WTC11 (cell line): ENCODE measurements at regions not wholly inside any gene's neighbourhood (a gene's known extent, or its start where the extent isn't known, plus 50 kb on each side); places are given as distances from the start of the nearest gene placed in this dataset.
A peak's percentile ranks its signal among the peaks of the same experiment; 100 is the strongest.

ENCODE experiments used
- ATAC-seq: fragments of 200-7000 bp; cut with Tn5 transposase; 2 replicates; pipeline ENCODE4 v1.10.0; 2021; ENCODE audit warnings: mild to moderate bottlenecking, moderate library complexity
- CTCF ChIA-PET: fragments of 300-600 bp; sonication (Branson Sonifier 250); formaldehyde crosslinking; loops from one replicate; lab custom pipeline; 2021; ENCODE audit warnings: antibody characterized with exemption; lab: Charles Lee
- POLR2A ChIA-PET: fragments of 350-600 bp; sonication (Branson Sonifier 250); formaldehyde crosslinking; loops from one replicate; lab custom pipeline; 2021; ENCODE audit warnings: antibody characterized with exemption; lab: Charles Lee
- DNase-seq: peaks from one replicate; pipeline ENCODE4 v3.0.0; 2021; ENCODE audit warnings: low spot score
- H3K27ac Mint-ChIP-seq: 2 replicates; pipeline ENCODE4 v1.8.0; 2021; ENCODE audit warnings: mixed read lengths
- H3K27me3 Mint-ChIP-seq: 2 replicates; pipeline ENCODE4 v1.8.0; 2021; ENCODE audit warnings: low read depth, mild to moderate bottlenecking, moderate library complexity, mixed read lengths
- H3K36me3 Mint-ChIP-seq: 2 replicates; pipeline ENCODE4 v1.8.0; 2021; ENCODE audit warnings: mixed read lengths
- H3K4me1 Mint-ChIP-seq: 2 replicates; pipeline ENCODE4 v1.8.0; 2022; ENCODE audit warnings: mixed read lengths
- H3K4me3 Mint-ChIP-seq: 2 replicates; pipeline ENCODE4 v1.8.0; 2021; ENCODE audit warnings: mild to moderate bottlenecking, moderate library complexity, mixed read lengths
- H3K9me3 Mint-ChIP-seq: 2 replicates; pipeline ENCODE4 v1.8.0; 2021; ENCODE audit warnings: mixed read lengths
- ATF2 ChIP-seq: sonication (generic); formaldehyde crosslinking; IDR thresholded peaks from 2 replicates; pipeline ENCODE4 v1.8.1; 2022; ENCODE audit warnings: low read depth, missing genetic modification reagents, borderline replicate concordance
- CDX4 ChIP-seq: fragments of 250-450 bp; sonication (Bioruptor Pico); IDR thresholded peaks from 2 replicates; pipeline ENCODE4 v1.9.0; 2021; ENCODE audit warnings: moderate library complexity, mild to moderate bottlenecking, inconsistent platforms, borderline replicate concordance
- CREB1 ChIP-seq: sonication (generic); formaldehyde crosslinking; IDR thresholded peaks from 2 replicates; pipeline ENCODE4 v1.8.0; 2023; ENCODE audit warnings: mild to moderate bottlenecking, missing genetic modification reagents
- CTCF ChIP-seq: fragments of 200-600 bp; IDR thresholded peaks from 2 replicates; pipeline ENCODE4 v1.8.0; 2022; ENCODE audit warnings: antibody characterized with exemption
- E2F5 ChIP-seq: sonication (generic); formaldehyde crosslinking; IDR thresholded peaks from 2 replicates; pipeline ENCODE4 v1.8.1; 2022; ENCODE audit warnings: mild to moderate bottlenecking, moderate library complexity, missing genetic modification reagents
- FOXP1 ChIP-seq: sonication (generic); formaldehyde crosslinking; IDR thresholded peaks from 2 replicates; pipeline ENCODE4 v1.8.0; 2022; ENCODE audit warnings: missing genetic modification reagents, mild to moderate bottlenecking, moderate library complexity, borderline replicate concordance
- FOXP4 ChIP-seq: sonication (generic); formaldehyde crosslinking; IDR thresholded peaks from 2 replicates; pipeline ENCODE4 v1.8.0; 2022; ENCODE audit warnings: mild to moderate bottlenecking, missing genetic modification reagents
- HMGXB4 ChIP-seq: sonication (generic); formaldehyde crosslinking; IDR thresholded peaks from 2 replicates; pipeline ENCODE4 v1.8.1; 2023; ENCODE audit warnings: mild to moderate bottlenecking, moderate library complexity, missing genetic modification reagents
- MLX ChIP-seq: sonication (generic); formaldehyde crosslinking; IDR thresholded peaks from 2 replicates; pipeline ENCODE4 v1.8.1; 2023; ENCODE audit warnings: mild to moderate bottlenecking, missing genetic modification reagents, moderate library complexity
- MXD4 ChIP-seq: fragments of 250-450 bp; sonication (Bioruptor Pico); IDR thresholded peaks from 2 replicates; pipeline ENCODE4 v1.8.0; 2021; ENCODE audit warnings: mild to moderate bottlenecking, moderate library complexity, borderline replicate concordance
- NR1H2 ChIP-seq: sonication (generic); formaldehyde crosslinking; IDR thresholded peaks from 2 replicates; pipeline ENCODE4 v1.9.0; 2021; ENCODE audit warnings: mild to moderate bottlenecking, moderate library complexity, missing genetic modification reagents
- OVOL2 ChIP-seq: fragments of 250-450 bp; sonication (Bioruptor Pico); IDR thresholded peaks from 2 replicates; pipeline ENCODE4 v1.9.0; 2021; ENCODE audit warnings: mild to moderate bottlenecking, borderline replicate concordance
- PREB ChIP-seq: sonication (generic); formaldehyde crosslinking; IDR thresholded peaks from 2 replicates; pipeline ENCODE4 v1.8.1; 2022; ENCODE audit warnings: mild to moderate bottlenecking, missing genetic modification reagents, moderate library complexity, borderline replicate concordance
- RORB ChIP-seq: fragments of 250-450 bp; sonication (Bioruptor Pico); IDR thresholded peaks from 2 replicates; pipeline ENCODE4 v1.9.0; 2021; ENCODE audit warnings: mild to moderate bottlenecking
- TCF7 ChIP-seq: sonication (generic); formaldehyde crosslinking; IDR thresholded peaks from 2 replicates; pipeline ENCODE4 v1.8.0; 2022; ENCODE audit warnings: mild to moderate bottlenecking, low read depth, missing genetic modification reagents, moderate library complexity
- USF2 ChIP-seq: sonication (generic); formaldehyde crosslinking; IDR thresholded peaks from 2 replicates; pipeline ENCODE4 v1.8.1; 2023; ENCODE audit warnings: mild to moderate bottlenecking, missing genetic modification reagents, moderate library complexity
- ZBTB43 ChIP-seq: sonication (generic); formaldehyde crosslinking; IDR thresholded peaks from 2 replicates; pipeline ENCODE4 v1.8.1; 2023; ENCODE audit warnings: mild to moderate bottlenecking, missing genetic modification reagents
- ZNF138 ChIP-seq: sonication (generic); formaldehyde crosslinking; conservative IDR thresholded peaks from 2 replicates; pipeline ENCODE4 v1.8.1; 2022; ENCODE audit warnings: mild to moderate bottlenecking, moderate library complexity, missing genetic modification reagents
- ZNF425 ChIP-seq: fragments of 250-450 bp; sonication (Bioruptor Pico); conservative IDR thresholded peaks from 2 replicates; pipeline ENCODE4 v1.9.0; 2021; ENCODE audit warnings: mild to moderate bottlenecking
- ZNF671 ChIP-seq: fragments of 250-450 bp; sonication (Bioruptor Pico); IDR thresholded peaks from 2 replicates; pipeline ENCODE4 v1.8.0; 2021; ENCODE audit warnings: mild to moderate bottlenecking

- no peak for TF ChIP-seq CREB1 (CRISPR knock-in tag)
- no peak for TF ChIP-seq MXD4 (CRISPR knock-in tag)
- TF ChIP-seq USF2 (CRISPR knock-in tag), result no peak
- no peak for TF ChIP-seq FOXP4
- TF ChIP-seq, all 79 proteins: peak for 0
Measured at GRCh38 chr11:57123590-57123989, 58.2 kb upstream of the LRRC55 start (continued).

- DNase-seq, result no peak
- H3K4me3 Mint-ChIP-seq, result no peak overlapping the region
- H3K36me3 Mint-ChIP-seq, result no peaks in the 10 kb centered on the region
- ChIA-PET POLR2A (interaction anchor here (0.8 kb wide), 1 partner anchor 124 kb away, joined by 3 read pairs; no protein-coding TSS in a partner anchor), CTCF (interaction anchor here (1.0 to 12.5 kb wide), 2 partner anchors 8 to 126 kb away, joined by 3 to 233 read pairs; no protein-coding TSS in a partner anchor)
- peak; percentile 65 for ATAC-seq
- no peaks in the 10 kb centered on the region for H3K9me3 Mint-ChIP-seq
- H3K27ac Mint-ChIP-seq, result peak overlapping the region; percentile 64
- H3K4me1 Mint-ChIP-seq, result peaks cover 55% of the 10 kb centered on the region
- peaks cover 4% of the 10 kb centered on the region; the same call in 1 of the 2 replicates for H3K27me3 Mint-ChIP-seq
- TF ChIP-seq PREB (CRISPR knock-in tag) (no peak), ZBTB43 (CRISPR knock-in tag) (no peak), MLX (no peak), ZNF138 (CRISPR knock-in tag) (no peak), NR1H2 (CRISPR knock-in tag) (no peak), ZNF425 (CRISPR knock-in tag) (no peak), E2F5 (CRISPR knock-in tag) (no peak), RORB (CRISPR knock-in tag) (no peak), ZNF671 (CRISPR knock-in tag) (no peak), OVOL2 (CRISPR knock-in tag) (no peak), ATF2 (CRISPR knock-in tag) (no peak), HMGXB4 (CRISPR knock-in tag) (no peak), TCF7 (CRISPR knock-in tag) (no peak), CDX4 (no peak), FOXP1 (CRISPR knock-in tag) (no peak), CTCF (no peak)
Measured at GRCh38 chr11:57124505-57124904, 57.2 kb upstream of the LRRC55 start.
